T-helper 1 cell treated with Interleukin-12 subunit alpha and Interleukin-12 subunit beta and Interleukin-4 antibody, amounts not matched to agents 30 ng/mL and 1 ng/mL, for 36 hours (primary cell): ENCODE measurements at regions not wholly inside any gene's neighbourhood (a gene's known extent, or its start where the extent isn't known, plus 50 kb on each side); places are given as distances from the start of the nearest gene placed in this dataset.
"Not testable (repeated sequence)": the region's sequence is repeated elsewhere in the genome, so short reads cannot be mapped to it uniquely, and the experiment has no call there.

Experiments used
- intact Hi-C: fragments of 100-400 bp; cut with micrococcal nuclease; formaldehyde crosslinking; loops from one replicate; pipeline ENCODE4 v1.15.1; 2024

GRCh38 chr14:70269582-70269981 lies 80.8 kb upstream of the SLC8A3 start:
- intact Hi-C loops = no loop called here

GRCh38 chr14:70268760-70269159 lies 80.0 kb upstream of the SLC8A3 start:
- intact Hi-C loops = no loop called here

GRCh38 chr14:70266157-70266556 lies 77.4 kb upstream of the SLC8A3 start:
- intact Hi-C loops = no loop called here

GRCh38 chr14:70265422-70265821 lies 76.7 kb upstream of the SLC8A3 start:
- intact Hi-C loops = no loop called here

- intact Hi-C loops = no loop called here
Measured at GRCh38 chr14:70259420-70259819, 70.7 kb upstream of the SLC8A3 start.

GRCh38 chr14:70257526-70257925 lies 68.8 kb upstream of the SLC8A3 start:
- intact Hi-C loops = loop anchor here (1.0 kb wide), 1 partner anchor 170 kb away; no protein-coding TSS in a partner anchor

- intact Hi-C loops = no loop called here
Measured at GRCh38 chr14:70256601-70257000, 67.8 kb upstream of the SLC8A3 start.

GRCh38 chr14:70255071-70256057 lies 66.6 kb upstream of the SLC8A3 start:
- intact Hi-C loops = not testable (repeated sequence)

- intact Hi-C loops = no loop called here
Measured at GRCh38 chr14:70254476-70254961, 65.8 kb upstream of the SLC8A3 start.

- intact Hi-C loops = not testable (repeated sequence)
Measured at GRCh38 chr14:70253547-70253946, 64.8 kb upstream of the SLC8A3 start.

GRCh38 chr14:70245026-70245425 lies 56.3 kb upstream of the SLC8A3 start:
- intact Hi-C loops = no loop called here

- intact Hi-C loops = no loop called here
Measured at GRCh38 chr14:70239802-70240201, 51.1 kb upstream of the SLC8A3 start.

- intact Hi-C loops = not testable (repeated sequence)
Measured at GRCh38 chr14:70238635-70239034, 49.9 kb upstream of the SLC8A3 start.
